RWPE2 (cell line): ENCODE measurements at regions not wholly inside any gene's neighbourhood (a gene's known extent, or its start where the extent isn't known, plus 50 kb on each side); places are given as distances from the start of the nearest gene placed in this dataset.

Source experiments
- ATAC-seq: fragments of 200-7000 bp; cut with Tn5 transposase; 3 replicates; pipeline ENCODE4 v1.9.1; 2021; ENCODE audit warnings: low read depth
- DNase-seq: peaks from one replicate; pipeline ENCODE4 v3.0.0-alpha.2; 2020; ENCODE audit warnings: low spot score
- H3K27ac ChIP-seq: fragments of 450-650 bp; 2 replicates; pipeline ENCODE4 v1.5.1; 2017; ENCODE audit warnings: mild to moderate bottlenecking; ENCODE audit not compliant: poor library complexity, severe bottlenecking
- H3K27me3 ChIP-seq: fragments of 250-450 bp; sonication (Bioruptor Pico); 2 replicates; pipeline ENCODE4 v1.5.1; 2021; ENCODE audit warnings: mild to moderate bottlenecking, moderate library complexity; ENCODE audit not compliant: insufficient read depth, poor library complexity, severe bottlenecking
- H3K36me3 ChIP-seq: fragments of 250-450 bp; sonication (Bioruptor Pico); 2 replicates; pipeline ENCODE4 v1.5.1; 2020; ENCODE audit warnings: low read depth, mild to moderate bottlenecking, moderate library complexity
- H3K4me1 ChIP-seq: fragments of 250-450 bp; sonication (Bioruptor Pico); 2 replicates; pipeline ENCODE4 v1.5.1; 2021; ENCODE audit warnings: mild to moderate bottlenecking, moderate library complexity; ENCODE audit not compliant: insufficient read depth, poor library complexity, severe bottlenecking
- H3K4me3 ChIP-seq: fragments of 250-450 bp; sonication (Bioruptor Pico); 2 replicates; pipeline ENCODE4 v1.5.1; 2021; ENCODE audit warnings: mild to moderate bottlenecking, moderate library complexity; ENCODE audit not compliant: severe bottlenecking
- H3K9me3 ChIP-seq: fragments of 250-450 bp; sonication (Bioruptor Pico); 2 replicates; pipeline ENCODE4 v1.5.1; 2021; ENCODE audit warnings: mild to moderate bottlenecking, moderate library complexity; ENCODE audit not compliant: severe bottlenecking
- CTCF ChIP-seq: fragments of 450-650 bp; IDR thresholded peaks from one replicate; pipeline ENCODE4 v1.5.1; 2017; ENCODE audit warnings: mild to moderate bottlenecking, moderate library complexity; ENCODE audit not compliant: poor library complexity, severe bottlenecking

- no peaks in the 10 kb centered on the region for H3K27me3 ChIP-seq
- no peaks in the 10 kb centered on the region for H3K36me3 ChIP-seq
- no peaks in the 10 kb centered on the region for H3K4me1 ChIP-seq
- DNase-seq (no peak), ATAC-seq (no peak)
- no peak overlapping the region for H3K27ac ChIP-seq
- no peak for TF ChIP-seq CTCF
- no peak overlapping the region for H3K4me3 ChIP-seq
- no peaks in the 10 kb centered on the region for H3K9me3 ChIP-seq
Observed at GRCh38 chr9:27801545-27801944, 228.3 kb upstream of the C9orf72 start.

GRCh38 chr9:27802418-27802817, 229.1 kb upstream of the C9orf72 start:
- Histone ChIP-seq H3K27ac (no peak overlapping the region), H3K27me3 (no peaks in the 10 kb centered on the region), H3K4me3 (no peak overlapping the region), H3K36me3 (no peaks in the 10 kb centered on the region), H3K9me3 (no peaks in the 10 kb centered on the region), H3K4me1 (no peaks in the 10 kb centered on the region)
- DNase-seq (no peak), ATAC-seq (no peak)
- no peak for TF ChIP-seq CTCF

GRCh38 chr9:27808864-27809263, 235.6 kb upstream of the C9orf72 start:
- no peak overlapping the region for H3K4me3 ChIP-seq

GRCh38 chr9:27817747-27818146, 244.5 kb upstream of the C9orf72 start:
- Histone ChIP-seq H3K4me3 (no peak overlapping the region), H3K36me3 (no peaks in the 10 kb centered on the region), H3K4me1 (no peaks in the 10 kb centered on the region), H3K27ac (no peak overlapping the region), H3K27me3 (no peaks in the 10 kb centered on the region), H3K9me3 (no peaks in the 10 kb centered on the region)
- ATAC-seq: no peak
- DNase-seq: no peak
- TF ChIP-seq CTCF: no peak

More at GRCh38 chr9:27808864-27809263, 235.6 kb upstream of the C9orf72 start:
- no peak for TF ChIP-seq CTCF
- ATAC-seq (no peak), DNase-seq (no peak)
- H3K27me3 ChIP-seq: no peaks in the 10 kb centered on the region
- H3K4me1 ChIP-seq: no peaks in the 10 kb centered on the region
- H3K9me3 ChIP-seq: no peaks in the 10 kb centered on the region
- no peak overlapping the region for H3K27ac ChIP-seq
- H3K36me3 ChIP-seq: no peaks in the 10 kb centered on the region

GRCh38 chr9:27818348-27818747, 245.1 kb upstream of the C9orf72 start:
- Histone ChIP-seq H3K4me3 (no peak overlapping the region), H3K9me3 (no peaks in the 10 kb centered on the region), H3K27ac (no peak overlapping the region), H3K4me1 (no peaks in the 10 kb centered on the region), H3K27me3 (no peaks in the 10 kb centered on the region), H3K36me3 (no peaks in the 10 kb centered on the region)
- DNase-seq (no peak), ATAC-seq (no peak)
- no peak for TF ChIP-seq CTCF
